ENCODE measurements at regions not wholly inside any gene's neighbourhood (a gene's known extent, or its start where the extent isn't known, plus 50 kb on each side); places are given as distances from the start of the nearest gene placed in this dataset.

- 89 to 92% methylated on average over 5 to 6 of the region's 6 CpGs for WGBS, 2 experiments
- no peaks in the 10 kb centered on the region for H3K9me3 ChIP-seq (ENCODE audit: control insufficient read depth, low read length)
- H3K27me3 ChIP-seq (ENCODE audit: control insufficient read depth, insufficient read depth, low read length, poor library complexity, severe bottlenecking), result no peaks in the 10 kb centered on the region
- no peak overlapping the region for H3K27ac ChIP-seq (ENCODE audit: insufficient read depth, low read depth, low read length, poor library complexity, severe bottlenecking)
- H3K4me3 ChIP-seq (ENCODE audit: insufficient read depth, low read depth, low read length), result no peak overlapping the region
- H3K4me1 ChIP-seq (ENCODE audit: control insufficient read depth, insufficient read depth, low read length), result no peaks in the 10 kb centered on the region
- no peaks in the 10 kb centered on the region for H3K36me3 ChIP-seq (ENCODE audit: control insufficient read depth, insufficient read depth, low read length)
Measured at GRCh38 chr4:120636120-120636630, 286.4 kb downstream of the PRDM5 start.

DNA sequence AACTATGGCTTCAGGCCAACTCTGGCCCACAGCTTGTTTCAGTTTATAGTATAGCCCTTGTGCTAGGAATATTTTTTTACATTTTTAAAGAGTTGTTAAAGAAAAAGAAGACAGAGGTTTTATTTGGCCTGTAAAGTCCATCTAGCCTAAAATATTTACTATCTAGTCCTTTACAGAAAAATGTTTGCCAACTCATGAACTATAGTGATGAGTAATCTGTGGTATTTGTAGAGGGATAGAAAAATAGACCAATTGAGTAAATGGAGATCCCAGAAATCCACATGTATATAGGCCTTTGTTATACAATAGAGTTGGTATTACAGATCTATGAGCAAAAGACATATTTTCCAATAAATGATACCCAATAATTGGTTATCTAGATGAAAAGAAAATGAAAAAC lies 288.7 kb downstream of the PRDM5 start:
- no peaks in the 10 kb centered on the region for H3K4me1 ChIP-seq (ENCODE audit: control insufficient read depth, insufficient read depth, low read length)
- H3K36me3 ChIP-seq (ENCODE audit: control insufficient read depth, insufficient read depth, low read length), result no peaks in the 10 kb centered on the region
- H3K4me3 ChIP-seq (ENCODE audit: insufficient read depth, low read depth, low read length), result no peak overlapping the region
- no peak overlapping the region for H3K27ac ChIP-seq (ENCODE audit: insufficient read depth, low read depth, low read length, poor library complexity, severe bottlenecking)
- H3K27me3 ChIP-seq (ENCODE audit: control insufficient read depth, insufficient read depth, low read length, poor library complexity, severe bottlenecking), result no peaks in the 10 kb centered on the region
- H3K9me3 ChIP-seq (ENCODE audit: control insufficient read depth, low read length), result no peaks in the 10 kb centered on the region

DNA sequence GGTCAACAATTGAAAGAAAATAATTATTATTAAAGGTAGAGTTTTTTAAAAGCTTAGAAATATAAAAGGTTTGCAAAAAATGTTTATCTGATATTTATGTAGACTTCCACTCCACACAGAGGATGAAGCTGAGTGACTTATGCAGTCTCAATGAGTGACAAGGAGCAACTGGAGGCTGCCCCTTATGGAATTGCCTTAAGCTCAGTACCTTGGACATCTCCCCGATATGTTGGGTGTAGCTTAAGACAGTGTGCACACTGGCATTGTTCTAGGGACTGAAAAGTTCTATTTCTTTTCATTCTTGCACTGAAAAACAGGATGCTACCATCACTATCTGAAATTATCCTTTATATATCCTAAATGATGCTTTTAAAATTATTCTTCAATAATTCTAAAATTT lies 292.1 kb downstream of the PRDM5 start:
- 83 to 92% methylated on average over 1 of the region's 1 CpG for WGBS, 2 experiments
- Histone ChIP-seq H3K9me3 (ENCODE audit: control insufficient read depth, low read length) (no peaks in the 10 kb centered on the region), H3K27me3 (ENCODE audit: control insufficient read depth, insufficient read depth, low read length, poor library complexity, severe bottlenecking) (no peaks in the 10 kb centered on the region), H3K27ac (ENCODE audit: insufficient read depth, low read depth, low read length, poor library complexity, severe bottlenecking) (no peak overlapping the region), H3K4me1 (ENCODE audit: control insufficient read depth, insufficient read depth, low read length) (no peaks in the 10 kb centered on the region), H3K4me3 (ENCODE audit: insufficient read depth, low read depth, low read length) (no peak overlapping the region), H3K36me3 (ENCODE audit: control insufficient read depth, insufficient read depth, low read length) (no peaks in the 10 kb centered on the region)

GRCh38 chr4:120629546-120630108 lies 292.9 kb downstream of the PRDM5 start:
- no peaks in the 10 kb centered on the region for H3K27me3 ChIP-seq (ENCODE audit: control insufficient read depth, insufficient read depth, low read length, poor library complexity, severe bottlenecking)
- H3K4me1 ChIP-seq (ENCODE audit: control insufficient read depth, insufficient read depth, low read length), result no peaks in the 10 kb centered on the region
- WGBS, 2 experiments, result 71 to 82% methylated on average over 2 to 3 of the region's 3 CpGs
- H3K4me3 ChIP-seq (ENCODE audit: insufficient read depth, low read depth, low read length), result no peak overlapping the region
- H3K27ac ChIP-seq (ENCODE audit: insufficient read depth, low read depth, low read length, poor library complexity, severe bottlenecking), result no peak overlapping the region
- H3K9me3 ChIP-seq (ENCODE audit: control insufficient read depth, low read length), result no peaks in the 10 kb centered on the region
- H3K36me3 ChIP-seq (ENCODE audit: control insufficient read depth, insufficient read depth, low read length), result no peaks in the 10 kb centered on the region

- Histone ChIP-seq H3K27me3 (ENCODE audit: control insufficient read depth, insufficient read depth, low read length, poor library complexity, severe bottlenecking) (no peaks in the 10 kb centered on the region), H3K4me1 (ENCODE audit: control insufficient read depth, insufficient read depth, low read length) (no peaks in the 10 kb centered on the region), H3K27ac (ENCODE audit: insufficient read depth, low read depth, low read length, poor library complexity, severe bottlenecking) (no peak overlapping the region), H3K36me3 (ENCODE audit: control insufficient read depth, insufficient read depth, low read length) (no peaks in the 10 kb centered on the region), H3K9me3 (ENCODE audit: control insufficient read depth, low read length) (no peaks in the 10 kb centered on the region), H3K4me3 (ENCODE audit: insufficient read depth, low read depth, low read length) (no peak overlapping the region)
Measured at GRCh38 chr4:120622601-120623000, 299.9 kb downstream of the PRDM5 start.

DNA sequence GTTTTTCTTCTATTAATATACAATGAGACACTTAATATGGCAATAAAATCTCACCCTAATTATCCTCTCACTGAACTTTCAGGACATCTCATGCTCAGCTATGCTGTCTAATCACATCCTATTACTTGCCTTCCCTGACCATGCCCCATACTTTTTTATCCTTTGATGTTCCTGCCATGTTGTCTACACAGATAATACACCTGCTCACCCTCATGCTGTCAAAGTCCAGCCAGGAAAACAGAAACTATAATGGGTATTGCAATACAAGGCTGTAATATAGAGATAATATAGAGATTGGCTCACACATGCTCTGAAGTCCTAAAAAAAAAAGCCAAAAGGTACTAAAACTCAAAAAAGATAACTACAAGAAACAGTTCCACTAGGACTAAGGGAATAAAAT lies 305.4 kb downstream of the PRDM5 start:
- Histone ChIP-seq H3K27me3 (ENCODE audit: control insufficient read depth, insufficient read depth, low read length, poor library complexity, severe bottlenecking) (no peaks in the 10 kb centered on the region), H3K9me3 (ENCODE audit: control insufficient read depth, low read length) (no peaks in the 10 kb centered on the region), H3K36me3 (ENCODE audit: control insufficient read depth, insufficient read depth, low read length) (no peaks in the 10 kb centered on the region), H3K4me3 (ENCODE audit: insufficient read depth, low read depth, low read length) (no peak overlapping the region), H3K4me1 (ENCODE audit: control insufficient read depth, insufficient read depth, low read length) (no peaks in the 10 kb centered on the region), H3K27ac (ENCODE audit: insufficient read depth, low read depth, low read length, poor library complexity, severe bottlenecking) (no peak overlapping the region)

DNA sequence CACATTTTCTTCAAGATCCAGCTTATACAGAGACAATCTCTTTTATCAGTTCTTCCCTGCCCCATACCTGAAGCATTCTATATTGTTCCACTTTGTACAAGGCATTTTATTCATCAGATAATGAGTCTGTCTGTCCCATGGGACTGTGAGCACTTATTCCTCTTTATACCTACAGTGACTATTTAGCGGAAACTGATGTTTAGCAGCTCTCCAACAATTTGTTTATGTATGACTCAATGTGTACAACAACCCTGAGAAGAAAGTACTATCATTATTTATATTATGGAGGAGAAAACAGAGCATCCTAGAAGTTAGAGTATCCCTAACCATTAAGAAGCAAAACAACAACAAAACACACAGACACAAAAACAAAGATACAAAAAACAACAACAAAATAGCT lies 306.5 kb downstream of the PRDM5 start:
- WGBS, 2 experiments, result 100% methylated on average over 1 of the region's 1 CpG

GRCh38 chr4:120613778-120614177 lies 308.7 kb downstream of the PRDM5 start:
- Histone ChIP-seq H3K27ac (ENCODE audit: insufficient read depth, low read depth, low read length, poor library complexity, severe bottlenecking) (no peak overlapping the region), H3K4me3 (ENCODE audit: insufficient read depth, low read depth, low read length) (no peak overlapping the region), H3K36me3 (ENCODE audit: control insufficient read depth, insufficient read depth, low read length) (no peaks in the 10 kb centered on the region), H3K4me1 (ENCODE audit: control insufficient read depth, insufficient read depth, low read length) (no peaks in the 10 kb centered on the region), H3K9me3 (ENCODE audit: control insufficient read depth, low read length) (no peaks in the 10 kb centered on the region), H3K27me3 (ENCODE audit: control insufficient read depth, insufficient read depth, low read length, poor library complexity, severe bottlenecking) (no peaks in the 10 kb centered on the region)
- WGBS, 2 experiments, result 90 to 100% methylated on average over 1 of the region's 1 CpG

More for the DNA sequence above, 306.5 kb downstream of the PRDM5 start:
- Histone ChIP-seq H3K27me3 (ENCODE audit: control insufficient read depth, insufficient read depth, low read length, poor library complexity, severe bottlenecking) (no peaks in the 10 kb centered on the region), H3K4me3 (ENCODE audit: insufficient read depth, low read depth, low read length) (no peak overlapping the region), H3K4me1 (ENCODE audit: control insufficient read depth, insufficient read depth, low read length) (no peaks in the 10 kb centered on the region), H3K27ac (ENCODE audit: insufficient read depth, low read depth, low read length, poor library complexity, severe bottlenecking) (no peak overlapping the region), H3K36me3 (ENCODE audit: control insufficient read depth, insufficient read depth, low read length) (no peaks in the 10 kb centered on the region), H3K9me3 (ENCODE audit: control insufficient read depth, low read length) (no peaks in the 10 kb centered on the region)

- Histone ChIP-seq H3K9me3 (ENCODE audit: control insufficient read depth, low read length) (no peaks in the 10 kb centered on the region), H3K27ac (ENCODE audit: insufficient read depth, low read depth, low read length, poor library complexity, severe bottlenecking) (no peak overlapping the region), H3K4me1 (ENCODE audit: control insufficient read depth, insufficient read depth, low read length) (no peaks in the 10 kb centered on the region), H3K27me3 (ENCODE audit: control insufficient read depth, insufficient read depth, low read length, poor library complexity, severe bottlenecking) (no peaks in the 10 kb centered on the region), H3K4me3 (ENCODE audit: insufficient read depth, low read depth, low read length) (no peak overlapping the region), H3K36me3 (ENCODE audit: control insufficient read depth, insufficient read depth, low read length) (no peaks in the 10 kb centered on the region)
- 80 to 100% methylated on average over 1 of the region's 1 CpG for WGBS, 2 experiments
Measured at GRCh38 chr4:120611092-120611491, 311.4 kb downstream of the PRDM5 start.

- 92 to 94% methylated on average over 2 of the region's 2 CpGs for WGBS, 2 experiments
- Histone ChIP-seq H3K36me3 (ENCODE audit: control insufficient read depth, insufficient read depth, low read length) (no peaks in the 10 kb centered on the region), H3K27ac (ENCODE audit: insufficient read depth, low read depth, low read length, poor library complexity, severe bottlenecking) (no peak overlapping the region), H3K27me3 (ENCODE audit: control insufficient read depth, insufficient read depth, low read length, poor library complexity, severe bottlenecking) (no peaks in the 10 kb centered on the region), H3K9me3 (ENCODE audit: control insufficient read depth, low read length) (no peaks in the 10 kb centered on the region), H3K4me3 (ENCODE audit: insufficient read depth, low read depth, low read length) (no peak overlapping the region), H3K4me1 (ENCODE audit: control insufficient read depth, insufficient read depth, low read length) (no peaks in the 10 kb centered on the region)
Measured at GRCh38 chr4:120591038-120591437, 331.5 kb downstream of the PRDM5 start.

- Histone ChIP-seq H3K36me3 (ENCODE audit: control insufficient read depth, insufficient read depth, low read length) (no peaks in the 10 kb centered on the region), H3K27ac (ENCODE audit: insufficient read depth, low read depth, low read length, poor library complexity, severe bottlenecking) (no peak overlapping the region), H3K9me3 (ENCODE audit: control insufficient read depth, low read length) (no peaks in the 10 kb centered on the region), H3K4me1 (ENCODE audit: control insufficient read depth, insufficient read depth, low read length) (no peaks in the 10 kb centered on the region), H3K4me3 (ENCODE audit: insufficient read depth, low read depth, low read length) (no peak overlapping the region), H3K27me3 (ENCODE audit: control insufficient read depth, insufficient read depth, low read length, poor library complexity, severe bottlenecking) (no peaks in the 10 kb centered on the region)
- 92% methylated on average over 2 of the region's 2 CpGs for WGBS, 2 experiments
Measured at GRCh38 chr4:120589787-120590186, 332.7 kb downstream of the PRDM5 start.

All from ectodermal cell (in vitro differentiated cells).